T-cell (primary cell): ENCODE measurements at regions not wholly inside any gene's neighbourhood (a gene's known extent, or its start where the extent isn't known, plus 50 kb on each side); places are given as distances from the start of the nearest gene placed in this dataset.
"Not testable (repeated sequence)": the region's sequence is repeated elsewhere in the genome, so short reads cannot be mapped to it uniquely, and the experiment has no call there.

Experiments
- ATAC-seq, 4 experiments: fragments of 200-7000 bp in 3 of 4; fragments of 150-1000 bp in 1 of 4; cut with Tn5 transposase; replicated peaks in 1 of 4; 1 replicate in 3 of 4; 2 replicates in 1 of 4; pipeline ENCODE4 v1.10.0; 2021; ENCODE audit warnings: moderate library complexity in 3 of 4, mild to moderate bottlenecking in 2 of 4, moderate number of reproducible peaks in 1 of 4
- CTCF ChIA-PET, 2 donors: fragments of 300-600 bp; sonication (Branson Sonifier 250); formaldehyde crosslinking; loops; one replicate each; lab custom pipeline; 2022; ENCODE audit warnings: antibody characterized with exemption in 2 of 2; lab: Charles Lee
- POLR2A ChIA-PET, 2 donors: fragments of 300-600 bp; sonication (Branson Sonifier 250); formaldehyde crosslinking; loops; one replicate each; lab custom pipeline; 2022; ENCODE audit warnings: antibody characterized with exemption in 2 of 2; lab: Charles Lee
- DNase-seq, 35 experiments: peaks; one replicate each; pipeline versions ENCODE4 v3.0.0 to v3.0.0-alpha.2; 2013 to 2023
- H3K27ac ChIP-seq: one replicate; pipeline ENCODE4 v1.5.1; 2013; ENCODE audit warnings: low read length
- H3K27me3 ChIP-seq, 2 experiments: replicated peaks in 1 of 2; 1 replicate in 1 of 2; 2 replicates in 1 of 2; pipeline versions ENCODE4 v1.6.1 to v1.7.0; 2013; ENCODE audit warnings: low read length in 1 of 2, mixed read lengths in 1 of 2; ENCODE audit not compliant: control insufficient read depth in 2 of 2, insufficient read depth in 2 of 2; ENCODE audit errors: extremely low read depth in 1 of 2
- H3K36me3 ChIP-seq, 2 donors: 1 replicate in 1 of 2; 2 replicates in 1 of 2; pipeline versions ENCODE4 v1.6.1 to v1.7.0; 2013; ENCODE audit warnings: low read length in 1 of 2; ENCODE audit not compliant: control insufficient read depth in 2 of 2, insufficient read depth in 1 of 2; ENCODE audit errors: extremely low read depth in 1 of 2
- H3K4me1 ChIP-seq, 2 experiments: 1 replicate in 1 of 2; 2 replicates in 1 of 2; pipeline versions ENCODE4 v1.6.1 to v1.7.0; 2013; ENCODE audit warnings: low read length in 2 of 2, mixed read lengths in 1 of 2; ENCODE audit not compliant: insufficient read depth in 2 of 2, control insufficient read depth in 1 of 2; ENCODE audit errors: extremely low read depth in 1 of 2
- H3K4me3 ChIP-seq, 2 donors: 1 replicate in 1 of 2; 2 replicates in 1 of 2; pipeline versions ENCODE4 v1.5.1 to v1.7.0; 2013; ENCODE audit warnings: mild to moderate bottlenecking in 2 of 2, low read length in 1 of 2, moderate library complexity in 1 of 2; ENCODE audit not compliant: control insufficient read depth in 1 of 2; ENCODE audit errors: extremely low read depth in 1 of 2
- H3K9me3 ChIP-seq: 2 replicates; pipeline ENCODE4 v1.7.0; 2013
- H3K27ac Mint-ChIP-seq, 2 donors: one replicate each; pipeline ENCODE4 v1.8.0; 2020 to 2021; ENCODE audit warnings: mild to moderate bottlenecking in 2 of 2, mixed read lengths in 2 of 2
- H3K27me3 Mint-ChIP-seq, 2 donors: one replicate each; pipeline ENCODE4 v1.8.0; 2021 to 2022; ENCODE audit warnings: mixed read lengths in 2 of 2
- H3K36me3 Mint-ChIP-seq: one replicate; pipeline ENCODE4 v1.8.0; 2021; ENCODE audit warnings: mixed read lengths
- H3K4me1 Mint-ChIP-seq, 3 donors: one replicate each; pipeline ENCODE4 v1.8.0; 2020 to 2022; ENCODE audit warnings: mixed read lengths in 3 of 3, mild to moderate bottlenecking in 1 of 3
- H3K4me3 Mint-ChIP-seq, 3 donors: one replicate each; pipeline ENCODE4 v1.8.0; 2020 to 2022; ENCODE audit warnings: mild to moderate bottlenecking in 3 of 3, mixed read lengths in 3 of 3, moderate library complexity in 3 of 3
- H3K9me3 Mint-ChIP-seq, 3 donors: one replicate each; pipeline ENCODE4 v1.8.0; 2020 to 2022; ENCODE audit warnings: mixed read lengths in 3 of 3
- WGBS: methylation state at CpG from one replicate; pipeline ENCODE4 v1.1.5; 2013; ENCODE audit warnings: missing lambda C conversion rate; ENCODE audit not compliant: insufficient coverage; 5-methylcytosine and 5-hydroxymethylcytosine counted together

DNA sequence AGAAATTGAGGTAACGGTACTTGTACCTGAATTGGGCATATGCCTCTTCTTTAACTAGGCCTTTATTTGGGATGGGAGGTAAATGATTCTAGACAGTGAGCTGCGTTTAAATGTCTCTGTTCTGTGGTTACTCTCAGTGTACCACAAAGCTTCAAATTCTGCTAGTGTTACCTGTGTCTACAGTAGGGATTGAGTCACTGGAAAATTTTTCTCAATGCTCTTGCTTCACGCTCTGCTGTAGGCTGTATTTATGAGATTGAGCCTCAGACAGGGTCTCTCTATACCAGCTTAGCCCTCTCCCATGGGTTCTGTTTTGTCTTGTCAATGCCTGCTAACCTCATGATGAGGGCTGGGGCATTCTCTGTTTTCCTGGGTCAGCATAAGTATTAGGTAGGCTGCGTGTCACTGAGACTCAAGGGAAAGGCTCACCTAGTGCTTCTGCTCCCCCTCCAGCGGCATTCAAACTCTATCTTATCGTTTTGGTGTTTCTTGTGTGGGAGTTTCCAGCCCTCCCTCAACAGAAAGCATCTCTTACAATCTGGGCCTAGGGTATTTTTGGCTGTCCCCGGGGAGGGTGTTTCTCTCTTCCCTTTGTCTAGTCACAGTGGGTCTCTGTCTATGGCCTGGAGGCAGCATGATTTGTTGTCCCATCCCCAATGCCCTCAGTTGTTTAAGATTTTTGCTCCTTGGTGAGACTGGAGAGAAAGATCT lies 285.8 kb downstream of the ADGRD1 start:
- DNase-seq (no peak), ATAC-seq (no peak)
- no peaks in the 10 kb centered on the region for H3K36me3 Mint-ChIP-seq
- ChIA-PET POLR2A (no interaction called here), CTCF (no interaction called here)
- H3K4me3 Mint-ChIP-seq = no peak overlapping the region
- no peaks in the 10 kb centered on the region for H3K4me1 Mint-ChIP-seq
- Histone ChIP-seq H3K4me3 (no peak overlapping the region), H3K27me3 (peaks cover 0 to 10% of the 10 kb centered on the region in 2 experiments), H3K4me1 (no peaks in the 10 kb centered on the region), H3K27ac (no peak overlapping the region), H3K9me3 (no peaks in the 10 kb centered on the region), H3K36me3 (no peaks in the 10 kb centered on the region)
- H3K9me3 Mint-ChIP-seq = peaks cover 0 to 3% (median 0%) of the 10 kb centered on the region in 3 donors
- H3K27me3 Mint-ChIP-seq = peaks cover 0 to 3% of the 10 kb centered on the region in 2 donors
- WGBS = 80% methylated on average over 1 of the region's 7 CpGs
- H3K27ac Mint-ChIP-seq = no peak overlapping the region

DNA sequence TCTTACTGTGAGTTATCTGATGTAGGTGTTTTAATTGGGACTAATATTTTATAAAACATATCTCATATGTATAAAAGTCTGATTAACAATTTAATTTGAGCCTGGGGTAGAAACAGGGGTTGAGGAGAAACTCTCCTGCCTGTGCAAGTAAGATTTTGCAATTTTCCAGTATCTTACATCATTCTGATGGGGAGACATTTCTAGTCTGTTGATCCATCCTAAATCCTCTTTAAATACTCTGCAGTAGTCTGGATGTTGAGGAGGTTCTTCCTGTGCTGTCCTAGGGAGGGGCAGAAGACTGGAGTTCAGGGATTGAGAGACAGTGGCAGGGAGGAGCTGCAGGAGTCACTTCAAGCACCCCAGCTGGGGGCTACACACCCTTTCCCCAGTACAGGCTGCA lies 287.8 kb downstream of the ADGRD1 start:
- no peaks in the 10 kb centered on the region for H3K4me1 ChIP-seq
- Mint-ChIP-seq H3K9me3 (peaks cover 0 to 3% (median 0%) of the 10 kb centered on the region in 3 donors), H3K27ac (no peak overlapping the region), H3K4me1 (no peaks in the 10 kb centered on the region), H3K36me3 (no peaks in the 10 kb centered on the region), H3K4me3 (no peak overlapping the region), H3K27me3 (no peaks in the 10 kb centered on the region)
- no peak overlapping the region for H3K4me3 ChIP-seq
- DNase-seq (no peak), ATAC-seq (no peak)
- no peak overlapping the region for H3K27ac ChIP-seq
- ChIA-PET POLR2A (no interaction called here), CTCF (no interaction called here)
- no peaks in the 10 kb centered on the region for H3K9me3 ChIP-seq
- no peaks in the 10 kb centered on the region for H3K36me3 ChIP-seq
- H3K27me3 ChIP-seq = peaks cover 0 to 10% of the 10 kb centered on the region in 2 experiments

DNA sequence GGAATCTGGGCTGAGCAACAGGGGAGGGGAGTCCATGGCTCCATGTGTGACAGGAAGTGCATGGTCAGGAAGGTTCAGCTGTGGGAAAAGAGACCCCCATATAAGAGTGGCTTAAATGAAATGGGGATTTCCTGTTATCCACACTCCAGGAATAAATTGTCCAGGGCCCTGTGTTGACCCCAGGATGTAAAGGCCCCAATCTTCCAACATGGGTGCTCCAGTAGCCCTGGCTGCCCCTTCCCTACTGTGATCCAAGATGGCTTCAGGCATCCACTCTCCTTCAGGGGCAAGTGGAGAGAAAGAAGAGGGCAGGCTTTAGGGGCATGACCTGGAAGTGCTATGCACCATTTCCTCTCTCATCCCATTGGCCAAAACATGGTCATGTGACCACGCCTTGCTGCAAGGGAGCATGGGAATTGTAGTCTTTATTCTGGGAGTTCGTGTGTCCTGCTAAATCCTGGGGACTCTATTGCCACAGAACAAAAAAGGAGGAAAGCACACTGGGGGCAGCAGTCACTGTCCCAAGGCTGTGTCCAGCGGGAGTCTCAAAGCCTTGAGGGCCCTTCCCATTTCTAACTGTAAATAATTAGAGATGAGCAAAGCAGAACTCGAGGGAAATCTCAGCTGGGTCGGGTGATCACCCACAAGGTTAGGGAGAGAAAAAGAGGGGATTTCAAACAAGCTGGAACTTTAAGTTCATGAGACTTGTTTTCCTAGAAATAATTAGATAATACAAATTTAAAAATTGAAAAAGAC lies 289.2 kb downstream of the ADGRD1 start:
- ATAC-seq (no peak), DNase-seq (peak in 1 of 35 experiments; percentile 6)
- H3K36me3 ChIP-seq = no peaks in the 10 kb centered on the region
- no peaks in the 10 kb centered on the region for H3K9me3 ChIP-seq
- Mint-ChIP-seq H3K4me3 (no peak overlapping the region), H3K27ac (no peak overlapping the region), H3K36me3 (no peaks in the 10 kb centered on the region), H3K4me1 (no peaks in the 10 kb centered on the region), H3K9me3 (peaks cover 0 to 3% (median 0%) of the 10 kb centered on the region in 3 donors), H3K27me3 (peaks cover 2 to 3% of the 10 kb centered on the region in 2 donors)
- WGBS = 83% methylated on average over 2 of the region's 5 CpGs
- no peaks in the 10 kb centered on the region for H3K4me1 ChIP-seq
- POLR2A ChIA-PET = no interaction called here
- H3K27me3 ChIP-seq = peaks cover 0 to 6% of the 10 kb centered on the region in 2 experiments
- CTCF ChIA-PET = no interaction called here
- H3K4me3 ChIP-seq = no peak overlapping the region
- H3K27ac ChIP-seq = no peak overlapping the region

DNA sequence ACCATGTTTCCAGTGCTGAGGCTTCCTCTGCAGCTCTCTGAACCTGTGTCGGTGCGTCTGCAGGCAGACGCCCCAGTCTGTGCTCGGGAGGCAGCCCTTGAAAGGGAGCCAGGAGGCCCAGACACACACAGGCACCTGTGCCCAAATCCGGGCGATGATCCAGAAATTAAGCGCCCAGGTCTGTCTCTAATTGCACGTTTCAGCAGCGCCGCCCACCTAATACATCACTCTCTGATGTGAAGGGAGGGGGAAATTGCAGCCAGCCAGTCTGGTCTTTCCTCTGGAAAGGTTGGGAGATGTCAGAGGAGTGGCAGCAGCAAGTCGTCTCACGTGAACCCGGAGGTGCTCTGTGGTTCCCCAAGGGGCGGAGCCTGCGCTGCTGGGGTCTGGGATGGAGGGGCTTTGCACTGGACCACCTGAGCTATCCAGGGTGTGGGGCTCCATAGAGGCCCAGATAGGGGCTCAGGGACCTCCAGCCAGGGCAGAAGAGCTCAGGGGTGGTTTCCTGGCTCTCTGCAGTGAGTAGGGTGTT lies 290.5 kb downstream of the ADGRD1 start:
- H3K4me3 ChIP-seq, CTCF ChIA-PET, H3K27ac Mint-ChIP-seq, H3K4me3 Mint-ChIP-seq, H3K27me3 Mint-ChIP-seq, H3K9me3 ChIP-seq, ATAC-seq, H3K36me3 ChIP-seq, H3K4me1 Mint-ChIP-seq, H3K27me3 ChIP-seq, DNase-seq, H3K27ac ChIP-seq, H3K9me3 Mint-ChIP-seq, H3K4me1 ChIP-seq, POLR2A ChIA-PET, H3K36me3 Mint-ChIP-seq: not testable (repeated sequence)
- WGBS = no CpG with 5 or more reads among the region's 15 CpGs

GRCh38 chr12:131245161-131245560 lies 291.5 kb downstream of the ADGRD1 start:
- H3K36me3 ChIP-seq, DNase-seq, H3K36me3 Mint-ChIP-seq, H3K4me3 Mint-ChIP-seq, H3K9me3 Mint-ChIP-seq, H3K4me1 Mint-ChIP-seq, H3K27me3 ChIP-seq, H3K4me1 ChIP-seq, POLR2A ChIA-PET, H3K4me3 ChIP-seq, H3K27ac ChIP-seq, H3K27ac Mint-ChIP-seq, CTCF ChIA-PET, ATAC-seq, H3K9me3 ChIP-seq, H3K27me3 Mint-ChIP-seq: not testable (repeated sequence)
- WGBS = 48% methylated on average over 4 of the region's 8 CpGs

DNA sequence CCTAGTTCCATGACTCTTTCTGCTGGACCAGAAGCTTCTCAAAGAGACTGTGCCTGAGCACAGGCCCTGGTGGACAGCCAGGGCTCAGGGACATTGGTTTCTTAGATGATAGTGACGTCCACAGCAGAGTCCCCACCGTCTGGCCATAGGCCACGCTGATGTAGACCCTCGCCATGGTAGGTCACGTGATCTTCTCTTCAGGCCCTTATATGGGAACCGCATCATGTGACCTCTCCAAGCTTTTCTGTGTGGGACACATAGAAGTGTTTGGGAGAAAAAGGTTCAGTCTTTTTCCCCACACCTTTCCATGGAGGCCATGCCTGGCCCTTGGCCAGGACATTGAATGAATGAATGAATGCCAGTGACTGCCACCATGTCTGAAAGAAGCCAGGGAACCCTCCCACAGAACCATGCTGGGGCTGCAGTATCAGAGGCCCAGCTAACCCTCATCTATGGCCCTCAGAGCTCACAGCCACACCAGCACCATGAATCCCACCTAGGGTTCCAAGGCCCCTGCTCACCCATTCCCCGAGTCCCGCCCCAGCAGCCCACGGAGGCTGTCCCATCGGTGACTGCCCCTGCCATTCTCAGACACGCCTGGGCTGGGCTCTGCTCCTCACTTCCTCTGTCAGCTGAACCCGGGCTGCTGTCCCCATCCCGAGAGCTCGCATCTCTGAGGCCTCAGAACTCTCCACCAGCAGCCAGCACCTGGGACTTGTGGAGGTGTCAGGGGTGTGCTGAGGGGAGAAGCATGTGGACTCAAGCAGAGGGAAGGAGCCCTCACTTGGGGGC lies 292.1 kb downstream of the ADGRD1 start:
- Histone ChIP-seq H3K9me3 (no peaks in the 10 kb centered on the region), H3K27me3 (peaks cover 0 to 12% of the 10 kb centered on the region in 2 experiments), H3K4me3 (no peak overlapping the region), H3K4me1 (no peaks in the 10 kb centered on the region), H3K27ac (no peak overlapping the region), H3K36me3 (no peaks in the 10 kb centered on the region)
- Mint-ChIP-seq H3K27me3 (peaks cover 5% of the 10 kb centered on the region in 2 donors), H3K9me3 (peaks cover 0 to 3% (median 0%) of the 10 kb centered on the region in 3 donors), H3K4me3 (no peak overlapping the region), H3K4me1 (no peaks in the 10 kb centered on the region), H3K27ac (no peak overlapping the region), H3K36me3 (no peaks in the 10 kb centered on the region)
- 83% methylated on average over 7 of the region's 14 CpGs for WGBS
- ATAC-seq = no peak
- CTCF ChIA-PET = no interaction called here
- POLR2A ChIA-PET = no interaction called here
- DNase-seq = no peak
